Tongue (tissue), 1 donor: ENCODE measurements at regions not wholly inside any gene's neighbourhood (a gene's known extent, or its start where the extent isn't known, plus 50 kb on each side); places are given as distances from the start of the nearest gene placed in this dataset.
"Not testable (repeated sequence)": the region's sequence is repeated elsewhere in the genome, so short reads cannot be mapped to it uniquely, and the experiment has no call there.

ENCODE experiments used
- DNase-seq: peaks from one replicate; pipeline ENCODE4 v3.0.0-alpha.2; 2015

DNA sequence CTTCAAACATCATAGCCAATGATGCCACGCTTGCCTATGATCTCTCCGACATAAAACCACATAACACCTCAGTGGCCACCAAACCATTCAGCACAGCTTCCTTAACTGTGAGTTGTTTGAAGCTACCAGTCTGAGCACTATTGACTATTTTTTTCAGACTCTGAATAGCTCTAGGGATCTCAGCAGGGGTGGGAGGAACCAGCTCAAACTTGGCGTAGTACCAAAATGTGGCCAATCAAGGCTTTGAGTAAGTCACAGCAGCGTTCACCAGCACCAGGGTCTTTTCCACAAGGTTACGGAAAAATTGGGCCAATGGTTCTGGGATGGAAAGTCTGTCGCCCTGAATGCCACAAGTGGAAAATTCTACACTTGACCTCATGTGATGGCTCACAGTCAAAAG is 70.6 kb downstream of the SMPDL3A start:
- no peak for DNase-seq

DNA sequence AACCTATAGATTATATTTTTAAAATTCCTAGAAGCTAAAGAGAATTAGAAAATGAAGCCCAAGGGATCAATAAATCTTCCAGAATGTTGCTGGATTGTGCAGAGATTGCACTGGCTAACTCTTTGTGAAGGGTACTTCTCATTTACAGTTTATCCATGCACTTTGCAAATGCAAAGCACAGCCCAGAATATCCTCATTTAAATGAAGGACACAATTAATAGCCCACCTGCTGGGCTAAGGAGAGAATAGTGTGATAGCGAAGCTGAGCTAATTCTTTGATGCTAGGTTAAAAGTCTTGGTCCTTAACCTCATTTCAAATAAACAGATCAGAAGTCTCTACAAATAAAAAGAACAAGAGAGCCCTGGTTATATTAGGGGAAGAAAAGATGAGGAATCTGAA is 72.5 kb downstream of the SMPDL3A start:
- no peak for DNase-seq

DNA sequence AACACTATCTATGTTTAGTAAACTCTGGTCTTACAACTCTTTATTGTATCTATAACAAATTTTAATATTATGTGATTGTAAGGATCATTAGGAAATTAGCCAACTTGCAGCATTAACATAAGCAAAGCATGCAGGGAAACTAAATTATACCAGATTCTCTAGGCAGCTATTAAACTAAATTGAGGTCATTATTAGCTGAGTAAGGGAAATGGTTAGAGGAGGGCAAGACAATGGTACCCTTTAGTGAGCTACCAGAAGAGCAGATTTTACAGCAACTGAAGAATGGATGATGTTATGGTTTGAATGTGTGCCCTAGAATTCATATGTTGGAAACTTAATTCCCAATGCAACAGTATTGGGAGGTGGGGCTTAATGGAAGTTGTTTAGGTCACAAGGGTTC is 79.1 kb downstream of the SMPDL3A start:
- no peak for DNase-seq

DNA sequence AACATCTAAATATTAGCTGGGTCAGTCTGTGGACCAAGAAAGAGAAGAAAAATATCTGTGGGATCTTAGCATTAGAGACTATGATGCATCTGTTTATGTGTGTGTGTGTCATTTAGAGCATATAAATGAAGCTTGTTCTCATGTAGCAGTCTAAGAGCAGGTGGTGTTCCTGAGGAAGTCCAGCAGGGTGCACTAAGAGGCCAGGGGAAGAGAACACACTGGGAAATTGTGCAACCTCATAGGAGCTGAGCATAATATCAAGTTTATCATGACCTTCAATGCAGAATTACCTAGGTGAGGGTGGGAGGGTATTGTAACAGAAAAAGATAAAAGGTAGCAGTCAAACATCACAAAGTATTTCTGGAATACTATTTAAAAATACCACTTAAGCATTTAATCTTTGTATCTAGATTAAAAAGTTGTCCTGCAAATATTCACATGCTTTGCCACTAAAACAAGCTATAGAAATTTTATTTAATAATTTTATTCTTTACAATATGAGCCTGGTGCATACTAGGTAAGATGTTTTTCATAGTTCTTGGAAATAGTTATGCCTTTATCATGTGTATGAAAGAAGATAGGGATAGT is 80.5 kb downstream of the SMPDL3A start:
- peak; percentile 60 for DNase-seq

DNA sequence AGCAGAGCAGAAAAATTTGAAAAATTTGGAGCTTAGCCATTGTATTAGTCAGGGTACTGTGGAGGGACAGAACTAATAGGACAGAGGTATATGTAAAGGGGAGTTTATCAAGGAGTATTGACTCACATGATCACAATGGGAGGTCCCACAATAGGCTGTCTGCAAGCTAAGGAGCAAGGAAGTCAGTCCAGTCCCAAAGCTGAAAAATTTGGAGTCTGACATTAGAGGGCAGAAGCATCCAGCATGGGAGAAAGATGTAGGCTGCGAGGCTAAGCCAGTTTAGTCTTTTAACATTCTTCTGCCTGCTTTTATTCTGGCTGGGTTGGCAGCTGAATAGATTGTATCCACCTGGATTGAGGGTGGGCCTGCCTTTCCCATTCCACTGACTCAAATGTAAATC is 82.0 kb downstream of the SMPDL3A start:
- no peak for DNase-seq

DNA sequence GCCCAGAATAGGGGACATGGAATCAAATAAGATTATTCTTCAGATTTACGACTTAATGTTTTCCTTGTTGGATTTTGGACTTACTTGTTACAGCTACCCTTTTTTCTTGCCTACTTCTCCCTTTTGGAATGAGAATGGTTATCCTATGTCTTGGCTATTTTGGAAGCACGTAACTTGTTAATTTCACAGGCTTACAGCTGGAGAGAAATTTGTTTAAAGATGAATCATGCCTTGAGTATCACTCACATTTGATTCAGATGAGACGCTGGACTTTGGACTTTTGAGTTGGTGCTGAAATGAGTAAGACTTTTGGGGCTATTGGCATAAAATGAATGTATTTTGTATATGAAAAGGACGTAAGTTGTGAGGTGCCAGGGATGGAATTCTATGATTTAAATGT is 83.3 kb downstream of the SMPDL3A start:
- no peak for DNase-seq

DNA sequence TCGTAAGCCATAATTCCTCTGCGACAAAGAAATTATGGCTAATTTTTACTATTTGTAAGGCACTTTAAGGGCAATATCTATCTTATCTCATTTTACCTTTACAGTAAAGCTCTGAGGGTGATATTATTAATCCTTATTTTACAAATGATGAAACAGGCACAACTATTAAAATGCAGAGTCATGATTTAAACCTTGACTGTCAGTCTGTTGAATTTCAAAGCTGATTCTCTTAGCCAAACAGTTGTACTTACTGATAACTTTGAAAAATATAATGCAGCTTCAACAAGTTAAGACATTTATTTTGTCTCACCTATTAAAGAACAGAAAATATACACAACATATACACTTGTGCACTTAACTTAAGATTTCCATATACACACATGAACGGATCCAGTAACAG is 88.2 kb downstream of the SMPDL3A start:
- DNase-seq: no peak

GRCh38 chr6:122878796-122879195 is 89.7 kb downstream of the SMPDL3A start:
- no peak for DNase-seq

DNA sequence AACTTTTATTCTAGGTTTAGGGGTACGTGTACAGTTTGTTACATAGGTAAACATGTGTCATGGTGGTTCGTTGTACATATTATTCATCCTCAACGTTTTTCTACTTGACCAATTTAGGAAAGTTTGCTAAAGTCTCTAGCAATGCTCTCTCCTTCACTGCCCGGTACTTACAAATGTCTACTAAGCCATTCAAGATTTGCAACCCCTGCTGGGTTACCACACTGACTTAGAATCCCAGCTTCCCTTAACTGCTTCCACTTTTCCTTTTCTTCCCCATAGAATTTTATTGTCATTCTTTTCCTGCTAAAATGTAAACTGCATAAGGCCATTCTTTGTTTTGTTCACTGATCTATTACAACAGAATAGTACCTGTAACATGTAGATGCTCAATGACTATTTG is 97.4 kb downstream of the SMPDL3A start:
- DNase-seq: no peak

DNA sequence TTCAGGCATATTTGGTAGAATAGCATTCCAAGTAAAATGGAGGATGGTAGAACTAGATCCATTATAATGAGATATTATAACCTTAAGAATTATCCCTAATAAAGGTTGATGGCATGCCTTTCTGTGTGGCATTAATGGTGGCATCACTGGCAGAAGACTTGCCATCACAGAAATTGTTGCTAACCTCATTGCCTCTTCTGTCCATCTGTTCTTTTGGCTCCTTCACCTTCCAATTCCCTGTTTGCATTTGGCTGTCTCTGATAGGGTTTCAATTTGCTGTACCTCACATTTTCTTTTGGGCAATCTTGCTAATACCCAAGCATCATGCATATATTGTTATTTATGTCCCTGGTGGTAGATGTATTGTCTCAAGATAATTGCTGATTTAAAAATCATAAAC is 98.9 kb downstream of the SMPDL3A start:
- DNase-seq: no peak

DNA sequence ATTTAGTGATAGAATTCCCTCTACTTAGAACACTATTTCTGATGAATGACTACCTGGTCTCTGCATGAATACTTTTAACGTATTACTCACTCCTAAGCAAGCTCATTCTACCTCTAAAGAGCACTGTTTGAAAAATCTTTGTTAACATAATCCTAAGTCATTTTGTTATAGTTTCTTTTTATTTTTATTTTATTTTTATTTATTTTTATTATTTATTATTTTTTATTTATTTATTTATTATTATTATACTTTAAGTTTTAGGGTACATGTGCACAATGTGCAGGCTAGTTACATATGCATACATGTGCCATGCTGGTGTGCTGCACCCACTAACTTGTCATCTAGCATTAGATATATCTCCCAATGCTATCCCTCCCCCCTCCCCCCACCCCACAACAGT is 99.6 kb downstream of the SMPDL3A start:
- DNase-seq: not testable (repeated sequence)

- no peak for DNase-seq
Observed at GRCh38 chr6:122890250-122890649, 101.2 kb downstream of the SMPDL3A start.

GRCh38 chr6:122894791-122895190 is 101.2 kb upstream of the CLVS2 start:
- no peak for DNase-seq

GRCh38 chr6:122902326-122902725 is 93.7 kb upstream of the CLVS2 start:
- no peak for DNase-seq

DNA sequence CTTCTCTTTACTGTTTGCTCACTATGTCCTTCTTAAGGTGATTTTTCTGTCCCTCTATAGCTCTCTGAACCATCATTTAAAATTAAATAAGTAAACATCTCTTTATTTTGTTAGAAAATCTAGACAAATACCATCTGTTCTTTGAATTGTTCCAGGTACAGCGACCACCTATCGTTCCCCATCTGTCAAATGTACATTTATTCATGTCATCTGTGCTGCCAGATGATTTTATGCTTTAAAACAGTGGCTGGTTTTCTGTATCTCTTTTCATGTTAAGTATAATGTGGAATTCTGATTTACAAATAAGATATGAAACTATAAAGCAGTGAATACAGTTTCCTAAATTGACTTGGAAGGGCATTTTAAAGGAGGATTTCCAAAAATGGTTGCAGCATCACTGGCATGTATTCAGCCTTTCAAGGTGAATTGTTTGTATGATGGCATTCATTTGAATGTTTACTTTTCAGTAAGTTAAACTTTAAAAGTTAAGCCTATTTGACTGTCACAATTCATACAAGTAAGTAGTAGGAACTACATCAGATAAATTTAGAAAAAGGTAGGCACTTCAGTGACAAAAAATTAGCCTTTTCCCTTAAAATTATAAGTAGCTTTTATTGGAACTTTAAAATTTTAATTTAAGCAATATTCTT is 92.6 kb upstream of the CLVS2 start:
- no peak for DNase-seq

DNA sequence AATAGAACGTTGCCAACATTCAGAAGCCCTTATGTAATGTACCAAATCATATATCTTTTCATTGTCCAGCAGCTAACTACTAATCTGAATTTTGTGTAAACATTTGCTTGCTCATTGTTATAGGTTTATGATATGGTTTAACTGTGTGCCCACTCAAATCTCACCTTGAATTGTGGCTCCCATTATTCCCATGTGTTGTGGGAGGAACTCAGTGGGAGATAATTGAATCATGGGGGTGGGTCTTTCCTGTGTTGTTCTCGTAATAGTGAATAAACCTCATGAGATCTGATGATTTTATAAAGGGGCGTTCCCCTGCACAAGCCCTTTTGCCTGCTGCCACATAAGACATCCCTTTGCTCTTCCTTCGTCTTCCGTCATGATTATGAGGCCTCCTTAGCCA is 91.9 kb upstream of the CLVS2 start:
- no peak for DNase-seq

DNA sequence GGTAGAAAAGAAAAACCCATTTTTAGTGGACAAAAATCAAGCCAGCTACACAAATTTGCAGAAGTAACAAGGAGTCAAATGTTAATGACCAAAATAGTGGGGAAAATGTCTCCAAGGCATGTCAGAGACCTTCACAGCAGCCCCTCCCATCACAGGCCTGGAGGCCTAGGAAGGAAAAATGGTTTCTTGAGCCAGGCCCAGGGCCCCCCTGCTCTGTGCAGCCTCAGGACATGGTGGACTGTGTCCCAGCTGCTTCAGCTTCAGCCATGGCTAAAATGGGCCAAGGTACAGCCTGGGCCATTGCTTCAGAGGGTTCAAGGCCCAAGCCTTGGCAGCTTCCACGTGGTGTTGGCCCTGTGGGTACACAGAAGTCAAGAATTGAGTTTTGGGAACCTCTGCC is 82.5 kb upstream of the CLVS2 start:
- DNase-seq: no peak

GRCh38 chr6:122918714-122919113 is 77.3 kb upstream of the CLVS2 start:
- DNase-seq: no peak

- no peak for DNase-seq
Observed at GRCh38 chr6:122930252-122931180, 65.5 kb upstream of the CLVS2 start.

GRCh38 chr6:122931916-122932315 is 64.1 kb upstream of the CLVS2 start:
- DNase-seq: no peak

DNA sequence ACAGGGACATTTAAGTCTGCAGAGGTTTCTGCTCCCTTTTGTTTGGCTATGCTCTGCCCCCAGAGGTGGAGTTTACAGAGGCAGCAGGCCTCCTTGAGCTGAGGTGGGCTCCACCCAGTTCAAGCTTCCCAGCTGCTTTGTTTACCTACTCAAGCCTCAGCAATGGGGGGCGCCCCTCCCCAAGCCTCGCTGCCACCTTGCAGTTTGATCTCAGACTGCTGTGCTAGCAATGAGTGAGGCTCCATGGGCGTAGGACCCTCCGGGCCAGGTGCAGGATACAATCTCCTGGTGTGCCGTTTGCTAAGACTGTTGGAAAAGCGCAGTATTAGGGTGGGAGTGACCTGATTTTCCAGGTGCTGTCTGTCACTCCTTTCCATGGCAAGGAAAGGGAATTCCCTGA is 51.1 kb upstream of the CLVS2 start:
- DNase-seq: not testable (repeated sequence)
